GM12872 (cell line): ENCODE measurements at regions not wholly inside any gene's neighbourhood (a gene's known extent, or its start where the extent isn't known, plus 50 kb on each side); places are given as distances from the start of the nearest gene placed in this dataset.

ENCODE experiments used
- TF ChIP-seq, protein P1 (sequence below): IDR thresholded peaks from 3 replicates; pipeline ENCODE4 v1.5.1; 2011; ENCODE audit warnings: low read depth, mild to moderate bottlenecking, low read length, moderate library complexity; ENCODE audit not compliant: insufficient read depth

DNA sequence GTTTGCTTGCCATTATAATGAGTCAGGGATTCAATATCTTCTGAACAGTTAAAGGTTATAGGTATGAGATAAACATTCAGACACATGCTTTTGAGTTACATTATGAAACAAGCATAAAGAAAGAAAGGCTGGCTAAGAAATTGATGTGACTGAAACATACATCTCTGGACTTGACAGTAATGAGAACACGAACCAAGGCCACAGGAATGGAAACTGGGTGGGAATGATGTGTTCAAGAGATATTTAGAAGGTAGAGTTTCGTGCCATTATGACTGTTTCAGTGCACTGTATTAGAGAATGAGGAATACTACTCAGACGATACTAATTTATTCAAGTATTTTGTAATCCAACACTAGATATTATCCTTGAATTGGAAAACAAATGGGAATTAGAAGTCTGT, 332.1 kb upstream of the MAGI2 start:
- TF ChIP-seq, protein P1, sequence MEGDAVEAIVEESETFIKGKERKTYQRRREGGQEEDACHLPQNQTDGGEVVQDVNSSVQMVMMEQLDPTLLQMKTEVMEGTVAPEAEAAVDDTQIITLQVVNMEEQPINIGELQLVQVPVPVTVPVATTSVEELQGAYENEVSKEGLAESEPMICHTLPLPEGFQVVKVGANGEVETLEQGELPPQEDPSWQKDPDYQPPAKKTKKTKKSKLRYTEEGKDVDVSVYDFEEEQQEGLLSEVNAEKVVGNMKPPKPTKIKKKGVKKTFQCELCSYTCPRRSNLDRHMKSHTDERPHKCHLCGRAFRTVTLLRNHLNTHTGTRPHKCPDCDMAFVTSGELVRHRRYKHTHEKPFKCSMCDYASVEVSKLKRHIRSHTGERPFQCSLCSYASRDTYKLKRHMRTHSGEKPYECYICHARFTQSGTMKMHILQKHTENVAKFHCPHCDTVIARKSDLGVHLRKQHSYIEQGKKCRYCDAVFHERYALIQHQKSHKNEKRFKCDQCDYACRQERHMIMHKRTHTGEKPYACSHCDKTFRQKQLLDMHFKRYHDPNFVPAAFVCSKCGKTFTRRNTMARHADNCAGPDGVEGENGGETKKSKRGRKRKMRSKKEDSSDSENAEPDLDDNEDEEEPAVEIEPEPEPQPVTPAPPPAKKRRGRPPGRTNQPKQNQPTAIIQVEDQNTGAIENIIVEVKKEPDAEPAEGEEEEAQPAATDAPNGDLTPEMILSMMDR, result no peak

DNA sequence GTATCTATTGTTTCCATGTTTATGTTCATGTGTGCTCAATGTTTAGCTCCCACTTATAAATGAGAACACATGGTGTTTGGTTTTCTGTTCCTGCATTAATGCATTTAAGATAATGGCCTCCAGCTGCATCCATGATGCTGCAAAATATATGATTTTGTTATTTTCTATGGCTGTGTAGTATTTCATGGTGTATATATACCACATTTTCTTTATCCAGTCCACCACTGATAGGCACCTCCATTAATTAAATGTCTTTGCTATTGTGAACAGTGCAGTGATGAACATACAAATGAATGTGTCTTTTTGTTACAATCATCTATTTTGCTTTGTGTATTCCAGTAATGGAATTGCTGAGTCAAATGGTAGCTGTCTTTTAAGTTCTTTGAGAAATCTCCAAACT, 329.4 kb upstream of the MAGI2 start:
- TF ChIP-seq, protein P1, result no peak

DNA sequence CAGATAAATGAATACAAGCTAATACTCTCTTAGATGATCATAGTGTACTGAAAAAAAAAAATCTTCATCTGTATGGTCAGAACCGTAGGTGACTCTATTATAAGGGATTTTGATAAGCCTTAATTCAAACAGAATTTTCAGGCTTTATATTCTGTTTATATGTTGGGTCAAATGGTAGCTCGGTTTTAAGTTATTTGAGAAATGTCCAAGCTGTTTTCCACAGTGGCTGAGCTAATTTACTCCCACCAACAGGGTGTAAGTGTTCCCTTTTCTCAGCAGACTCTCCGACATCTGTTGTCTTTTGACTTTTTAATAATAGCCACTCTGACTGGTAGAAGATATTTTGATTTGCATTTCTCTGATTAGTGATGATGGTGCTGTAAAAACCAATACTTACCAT, 328.8 kb upstream of the MAGI2 start:
- TF ChIP-seq, protein P1, result no peak

DNA sequence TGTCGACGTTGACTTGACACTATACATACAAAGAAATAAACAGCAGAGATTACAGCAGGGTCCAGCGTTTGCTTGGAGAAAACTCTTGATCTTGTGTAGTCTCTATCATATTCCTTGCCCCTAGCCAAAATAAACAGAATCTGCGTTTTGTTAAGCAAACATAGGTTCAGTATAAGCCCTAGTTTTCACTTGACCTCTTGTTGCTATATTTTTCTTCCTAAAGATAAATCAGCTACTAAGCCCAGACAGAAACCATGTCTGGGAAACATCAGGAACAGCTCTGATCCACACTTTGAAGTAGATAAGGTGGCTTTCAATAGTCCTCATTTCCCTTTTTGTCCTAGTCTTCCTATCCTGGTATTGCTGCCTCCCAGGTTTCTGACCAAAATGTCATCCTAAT, 328.2 kb upstream of the MAGI2 start:
- TF ChIP-seq, protein P1, result no peak

DNA sequence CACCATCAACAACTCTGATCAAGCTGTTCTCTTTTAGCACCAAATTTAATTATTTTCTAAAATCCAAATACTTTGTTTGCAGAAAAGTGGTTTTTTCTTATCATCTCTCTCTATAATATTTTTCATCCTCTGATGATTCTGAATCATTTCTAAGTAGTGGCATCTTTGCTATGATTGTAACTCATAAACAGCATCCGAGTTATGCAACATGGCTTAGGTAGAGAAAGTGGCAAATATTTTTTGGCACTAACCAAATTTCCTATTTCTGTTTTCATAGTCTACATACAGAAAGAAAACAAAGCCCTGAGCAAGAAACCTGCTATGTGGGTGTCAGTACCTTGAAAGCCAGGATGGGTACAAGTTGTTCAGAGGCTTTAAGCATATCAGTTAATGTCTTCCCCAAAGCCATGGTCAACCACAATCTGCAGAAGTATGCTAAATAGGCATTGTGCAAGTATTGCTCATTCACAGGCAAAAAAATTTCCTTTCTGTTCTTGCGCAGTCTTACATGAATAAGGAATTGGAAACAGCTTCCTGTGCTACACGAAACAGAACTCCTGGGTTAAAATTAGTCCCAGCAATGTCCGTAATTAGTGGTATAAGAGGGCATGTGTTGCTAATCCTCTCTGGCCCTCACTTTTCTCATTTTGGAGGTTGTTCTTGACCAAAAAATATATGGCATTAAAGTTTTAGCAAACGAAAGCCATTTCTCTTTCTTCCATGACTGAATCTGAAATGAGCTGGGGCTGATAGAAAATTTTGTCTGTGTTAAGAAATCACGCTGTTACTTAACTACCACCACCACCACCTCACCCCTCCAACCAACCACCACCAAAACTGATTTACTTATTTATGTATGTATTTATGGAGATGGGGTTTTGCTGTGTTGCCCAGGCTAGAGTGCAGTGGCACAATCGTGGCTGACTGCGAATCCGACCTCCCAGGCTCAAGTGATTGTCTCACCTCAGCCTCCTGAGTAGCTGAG, 325.6 kb upstream of the MAGI2 start:
- TF ChIP-seq, protein P1, result no peak

DNA sequence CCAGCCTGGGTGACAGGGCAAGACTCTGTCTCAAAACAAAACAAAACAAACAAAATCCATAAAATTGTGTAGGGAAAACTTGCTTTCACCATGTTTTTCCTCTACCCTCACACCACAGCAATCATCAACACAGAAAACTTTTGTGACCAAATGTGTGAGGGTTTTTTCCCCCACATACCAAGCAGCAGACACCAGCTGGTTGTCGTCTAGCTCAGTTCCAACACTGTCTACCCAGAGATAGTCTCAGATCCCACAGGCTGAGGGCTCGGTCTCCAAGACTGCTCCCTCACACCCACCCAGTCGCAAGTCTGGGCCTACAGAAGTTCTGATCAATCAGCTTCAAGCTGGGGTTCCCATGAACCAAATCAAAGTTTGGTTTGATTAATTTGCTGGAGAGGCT, 322.4 kb upstream of the MAGI2 start:
- TF ChIP-seq, protein P1, result no peak

DNA sequence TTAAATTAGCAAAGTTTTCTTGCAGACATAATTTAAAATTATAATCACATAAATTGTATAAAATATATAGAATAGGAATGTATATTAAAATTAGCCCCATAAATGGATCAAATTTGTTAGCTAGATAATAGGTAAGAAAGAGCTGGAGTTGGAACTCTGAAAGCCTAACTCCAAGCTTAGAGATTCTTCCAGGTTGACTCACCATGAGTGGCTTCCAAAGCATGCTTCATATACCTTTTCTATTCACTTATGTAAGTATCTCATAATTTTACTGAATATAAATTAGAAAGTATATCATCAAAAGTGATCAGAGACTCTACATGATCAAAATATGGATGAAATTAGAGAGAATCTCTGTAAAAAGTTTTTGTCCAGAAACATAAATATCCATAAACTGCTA, 320.7 kb upstream of the MAGI2 start:
- TF ChIP-seq, protein P1, result no peak
